ENCODE measurements at regions not wholly inside any gene's neighbourhood (a gene's known extent, or its start where the extent isn't known, plus 50 kb on each side); places are given as distances from the start of the nearest gene placed in this dataset.

GRCh38 chr2:236317938-236318396 lies 53.8 kb upstream of the ASB18 start:
- TF ChIP-seq GATA1 (IDR thresholded peaks at IDR 0.05; ENCODE audit: low read depth, low read length) (no peak), POLR2A (IDR thresholded peaks at IDR 0.05; ENCODE audit: low read length) (no peak)
- no peak for DNase-seq

GRCh38 chr2:236318401-236318800 lies 54.2 kb upstream of the ASB18 start:
- no peak for DNase-seq
- no peak for TF ChIP-seq POLR2A (IDR thresholded peaks at IDR 0.05; ENCODE audit: low read length)
- no peak for TF ChIP-seq GATA1 (IDR thresholded peaks at IDR 0.05; ENCODE audit: low read depth, low read length)

- DNase-seq: no peak
- TF ChIP-seq POLR2A (IDR thresholded peaks at IDR 0.05; ENCODE audit: low read length) (no peak), GATA1 (IDR thresholded peaks at IDR 0.05; ENCODE audit: low read depth, low read length) (no peak)
Measured at GRCh38 chr2:236319036-236319435, 54.8 kb upstream of the ASB18 start.

GRCh38 chr2:236321415-236321814 lies 57.2 kb upstream of the ASB18 start:
- DNase-seq: no peak
- no peak for TF ChIP-seq GATA1 (IDR thresholded peaks at IDR 0.05; ENCODE audit: low read depth, low read length)
- TF ChIP-seq POLR2A (IDR thresholded peaks at IDR 0.05; ENCODE audit: low read length): no peak

GRCh38 chr2:236333417-236334121 lies 69.4 kb upstream of the ASB18 start:
- TF ChIP-seq POLR2A (IDR thresholded peaks at IDR 0.05; ENCODE audit: low read length): no peak
- TF ChIP-seq GATA1 (IDR thresholded peaks at IDR 0.05; ENCODE audit: low read depth, low read length): no peak
- DNase-seq: no peak

GRCh38 chr2:236334122-236334876 lies 70.1 kb upstream of the ASB18 start:
- TF ChIP-seq GATA1 (IDR thresholded peaks at IDR 0.05; ENCODE audit: low read depth, low read length): no peak
- TF ChIP-seq POLR2A (IDR thresholded peaks at IDR 0.05; ENCODE audit: low read length): no peak
- no peak for DNase-seq

GRCh38 chr2:236335696-236336574 lies 71.7 kb upstream of the ASB18 start:
- no peak for TF ChIP-seq POLR2A (IDR thresholded peaks at IDR 0.05; ENCODE audit: low read length)
- DNase-seq: no peak

- DNase-seq: no peak
- TF ChIP-seq POLR2A (IDR thresholded peaks at IDR 0.05; ENCODE audit: low read length) (no peak), GATA1 (IDR thresholded peaks at IDR 0.05; ENCODE audit: low read depth, low read length) (no peak)
Measured at GRCh38 chr2:236336575-236337464, 72.6 kb upstream of the ASB18 start.

- TF ChIP-seq POLR2A (IDR thresholded peaks at IDR 0.05; ENCODE audit: low read length) (no peak), GATA1 (IDR thresholded peaks at IDR 0.05; ENCODE audit: low read depth, low read length) (no peak)
- DNase-seq: no peak
Measured at GRCh38 chr2:236337465-236338325, 73.5 kb upstream of the ASB18 start.

- no peak for TF ChIP-seq POLR2A (IDR thresholded peaks at IDR 0.05; ENCODE audit: low read length)
- no peak for TF ChIP-seq GATA1 (IDR thresholded peaks at IDR 0.05; ENCODE audit: low read depth, low read length)
- no peak for DNase-seq
Measured at GRCh38 chr2:236338495-236339184, 74.4 kb upstream of the ASB18 start.

- TF ChIP-seq POLR2A (IDR thresholded peaks at IDR 0.05; ENCODE audit: low read length) (no peak), GATA1 (IDR thresholded peaks at IDR 0.05; ENCODE audit: low read depth, low read length) (no peak)
- no peak for DNase-seq
Measured at GRCh38 chr2:236340251-236340650, 76.0 kb upstream of the ASB18 start.

GRCh38 chr2:236341067-236341466 lies 76.9 kb upstream of the ASB18 start:
- no peak for DNase-seq
- TF ChIP-seq GATA1 (IDR thresholded peaks at IDR 0.05; ENCODE audit: low read depth, low read length) (no peak), POLR2A (IDR thresholded peaks at IDR 0.05; ENCODE audit: low read length) (no peak)
